ENCODE measurements at regions not wholly inside any gene's neighbourhood (a gene's known extent, or its start where the extent isn't known, plus 50 kb on each side); places are given as distances from the start of the nearest gene placed in this dataset.

DNA sequence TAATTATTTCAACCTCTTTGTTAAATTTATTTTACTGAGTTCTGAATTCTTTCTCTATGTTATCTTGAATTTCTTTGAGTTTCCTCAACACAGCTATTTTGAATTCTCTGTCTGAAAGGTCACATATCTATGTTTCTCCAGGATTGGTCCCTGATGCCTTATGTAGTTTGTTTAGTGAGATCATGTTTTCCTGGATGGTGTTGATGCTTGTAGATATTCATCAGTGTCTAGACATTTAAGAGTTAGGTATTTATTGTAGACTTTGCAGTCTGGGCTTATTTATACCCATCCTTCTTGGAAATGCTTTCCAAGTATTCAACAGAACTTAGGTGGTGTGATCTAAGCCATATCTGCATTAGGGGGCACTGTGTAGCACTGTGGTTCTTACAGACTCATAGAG, 70.2 kb upstream of the SLC27A6 start:
- H3K9me3 ChIP-seq = peaks cover 0 to 6% (median 0%) of the 10 kb centered on the region in 12 donors
- H3K4me3 ChIP-seq = no peak overlapping the region
- no peak for DNase-seq
- ATAC-seq = no peak
- H3K27me3 ChIP-seq = no peaks in the 10 kb centered on the region
- no peak overlapping the region for H3K27ac ChIP-seq
- no peaks in the 10 kb centered on the region for H3K4me1 ChIP-seq
- intact Hi-C loops (cut with DNase I) = no loop called here
- H3K36me3 ChIP-seq = no peaks in the 10 kb centered on the region
- no peak for TF ChIP-seq POLR2A (IDR thresholded peaks at IDR 0.05)
- TF ChIP-seq, protein P1, sequence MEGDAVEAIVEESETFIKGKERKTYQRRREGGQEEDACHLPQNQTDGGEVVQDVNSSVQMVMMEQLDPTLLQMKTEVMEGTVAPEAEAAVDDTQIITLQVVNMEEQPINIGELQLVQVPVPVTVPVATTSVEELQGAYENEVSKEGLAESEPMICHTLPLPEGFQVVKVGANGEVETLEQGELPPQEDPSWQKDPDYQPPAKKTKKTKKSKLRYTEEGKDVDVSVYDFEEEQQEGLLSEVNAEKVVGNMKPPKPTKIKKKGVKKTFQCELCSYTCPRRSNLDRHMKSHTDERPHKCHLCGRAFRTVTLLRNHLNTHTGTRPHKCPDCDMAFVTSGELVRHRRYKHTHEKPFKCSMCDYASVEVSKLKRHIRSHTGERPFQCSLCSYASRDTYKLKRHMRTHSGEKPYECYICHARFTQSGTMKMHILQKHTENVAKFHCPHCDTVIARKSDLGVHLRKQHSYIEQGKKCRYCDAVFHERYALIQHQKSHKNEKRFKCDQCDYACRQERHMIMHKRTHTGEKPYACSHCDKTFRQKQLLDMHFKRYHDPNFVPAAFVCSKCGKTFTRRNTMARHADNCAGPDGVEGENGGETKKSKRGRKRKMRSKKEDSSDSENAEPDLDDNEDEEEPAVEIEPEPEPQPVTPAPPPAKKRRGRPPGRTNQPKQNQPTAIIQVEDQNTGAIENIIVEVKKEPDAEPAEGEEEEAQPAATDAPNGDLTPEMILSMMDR (IDR thresholded peaks at IDR 0.05) = no peak

GRCh38 chr5:128896675-128897074, 68.6 kb upstream of the SLC27A6 start:
- intact Hi-C loops (cut with DNase I) = no loop called here
- 83 to 96% (median 92%) methylated on average over 2 of the region's 2 CpGs for WGBS, 4 donors
- H3K27ac ChIP-seq = no peak overlapping the region
- H3K4me1 ChIP-seq = no peaks in the 10 kb centered on the region
- no peaks in the 10 kb centered on the region for H3K27me3 ChIP-seq
- DNase-seq (no peak), ATAC-seq (peak in 1 of 4 donors; percentile 15)
- H3K4me3 ChIP-seq = no peak overlapping the region
- TF ChIP-seq, protein P1 (IDR thresholded peaks at IDR 0.05) = no peak
- TF ChIP-seq POLR2A (IDR thresholded peaks at IDR 0.05) = no peak
- no peaks in the 10 kb centered on the region for H3K36me3 ChIP-seq
- H3K9me3 ChIP-seq = peaks cover 0 to 3% (median 0%) of the 10 kb centered on the region in 12 donors

GRCh38 chr5:128903550-128903949, 61.7 kb upstream of the SLC27A6 start:
- no peaks in the 10 kb centered on the region for H3K27me3 ChIP-seq
- TF ChIP-seq, protein P1 (IDR thresholded peaks at IDR 0.05) = no peak
- TF ChIP-seq POLR2A (IDR thresholded peaks at IDR 0.05) = no peak
- no peaks in the 10 kb centered on the region for H3K36me3 ChIP-seq
- WGBS, 4 donors = 79 to 89% (median 84%) methylated on average over 5 of the region's 5 CpGs
- H3K4me1 ChIP-seq = no peaks in the 10 kb centered on the region
- H3K27ac ChIP-seq = no peak overlapping the region
- DNase-seq (no peak), ATAC-seq (no peak)
- H3K4me3 ChIP-seq = no peak overlapping the region
- H3K9me3 ChIP-seq = no peaks in the 10 kb centered on the region
- intact Hi-C loops (cut with DNase I) = loop anchor here in 7 of 10 donors (10.0 kb wide), 5 partner anchors 141 to 861 kb away; no protein-coding TSS in a partner anchor

GRCh38 chr5:128904805-128905567, 60.3 kb upstream of the SLC27A6 start:
- Histone ChIP-seq H3K27ac (no peak overlapping the region), H3K27me3 (no peaks in the 10 kb centered on the region), H3K4me3 (no peak overlapping the region), H3K9me3 (no peaks in the 10 kb centered on the region), H3K4me1 (no peaks in the 10 kb centered on the region), H3K36me3 (no peaks in the 10 kb centered on the region)
- DNase-seq (no peak), ATAC-seq (no peak)
- 62 to 69% (median 67%) methylated on average over 3 of the region's 3 CpGs for WGBS, 4 donors
- TF ChIP-seq, protein P1 (IDR thresholded peaks at IDR 0.05) = no peak
- TF ChIP-seq POLR2A (IDR thresholded peaks at IDR 0.05) = no peak
- intact Hi-C loops (cut with DNase I) = loop anchor here (2.0 to 10.0 kb wide), 8 partner anchors 140 to 864 kb away; no protein-coding TSS in a partner anchor

All from heart left ventricle (tissue), 16 donors.